GM21576 (cell line): ENCODE measurements at regions not wholly inside any gene's neighbourhood (a gene's known extent, or its start where the extent isn't known, plus 50 kb on each side); places are given as distances from the start of the nearest gene placed in this dataset.

Experiments
- ATAC-seq: cut with Tn5 transposase; IDR thresholded peaks from one replicate; pipeline ENCODE4 v1.9.1; 2021; ENCODE audit warnings: mild to moderate bottlenecking, moderate library complexity; ENCODE audit not compliant: unreplicated experiment

GRCh38 chr3:81938681-81939080 lies 177.2 kb upstream of the GBE1 start:
- ATAC-seq: no peak

GRCh38 chr3:81936817-81937216 lies 175.4 kb upstream of the GBE1 start:
- ATAC-seq: no peak

- no peak for ATAC-seq
These were observed 171.2 kb upstream of the GBE1 start for GRCh38 chr3:81932681-81933080.

- ATAC-seq: no peak
These were observed 170.1 kb upstream of the GBE1 start for GRCh38 chr3:81931265-81932251.

GRCh38 chr3:81929697-81930096 lies 168.3 kb upstream of the GBE1 start:
- no peak for ATAC-seq

DNA sequence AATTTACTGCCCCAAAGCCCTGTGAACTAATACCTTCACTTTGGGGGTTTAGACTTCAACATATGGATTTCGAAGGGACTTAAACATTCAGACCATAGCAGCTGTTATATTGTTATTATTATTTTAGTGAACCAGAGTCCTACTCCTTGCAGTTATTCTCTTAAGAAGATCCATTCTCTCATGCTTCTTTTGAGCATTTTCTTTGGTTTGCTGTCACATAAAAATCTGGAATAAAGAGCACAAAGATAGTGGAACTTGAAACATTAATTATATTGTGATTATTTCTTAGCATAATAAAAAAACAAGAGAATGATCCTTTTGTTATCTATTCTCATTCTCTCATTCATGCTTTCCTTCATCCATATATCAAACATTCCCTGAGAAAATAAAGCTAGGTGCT lies 166.4 kb upstream of the GBE1 start:
- ATAC-seq: no peak

DNA sequence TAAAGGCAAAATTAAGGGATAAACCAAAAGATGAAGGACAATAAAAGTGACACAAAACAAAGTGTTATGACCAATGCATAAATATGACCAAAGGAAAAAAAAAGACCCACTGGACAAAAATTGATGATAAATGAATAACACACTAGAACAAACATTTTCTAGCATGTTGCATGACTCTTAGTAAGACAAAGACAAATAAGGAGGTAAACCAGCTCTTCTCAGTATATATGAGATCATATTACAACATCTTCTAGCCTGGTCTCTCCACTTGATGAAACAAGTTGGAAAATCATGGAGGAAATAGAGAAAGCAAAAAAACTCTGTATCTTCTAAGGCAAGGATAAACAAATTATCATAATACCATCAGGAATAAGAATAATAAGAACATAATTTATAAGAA lies 163.9 kb upstream of the GBE1 start:
- no peak for ATAC-seq

DNA sequence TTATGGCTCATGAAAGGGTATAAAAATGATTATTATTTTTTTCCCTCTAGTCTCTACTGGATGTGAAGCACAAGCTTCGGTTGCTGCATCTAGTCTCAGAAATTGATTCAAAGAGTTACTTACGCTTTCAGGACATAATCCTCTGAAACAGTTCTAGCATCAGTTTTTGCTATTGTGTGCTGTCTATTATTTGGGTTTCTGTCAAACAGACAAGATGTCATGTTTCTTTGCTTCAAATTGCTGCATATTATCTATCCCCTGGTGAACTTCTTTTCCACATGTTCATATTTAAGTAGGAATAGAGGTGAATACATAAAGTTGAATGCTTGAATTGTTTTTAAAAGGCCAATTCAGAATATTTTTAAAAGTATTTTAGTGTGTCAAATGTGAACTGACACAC lies 161.6 kb upstream of the GBE1 start:
- ATAC-seq: no peak

DNA sequence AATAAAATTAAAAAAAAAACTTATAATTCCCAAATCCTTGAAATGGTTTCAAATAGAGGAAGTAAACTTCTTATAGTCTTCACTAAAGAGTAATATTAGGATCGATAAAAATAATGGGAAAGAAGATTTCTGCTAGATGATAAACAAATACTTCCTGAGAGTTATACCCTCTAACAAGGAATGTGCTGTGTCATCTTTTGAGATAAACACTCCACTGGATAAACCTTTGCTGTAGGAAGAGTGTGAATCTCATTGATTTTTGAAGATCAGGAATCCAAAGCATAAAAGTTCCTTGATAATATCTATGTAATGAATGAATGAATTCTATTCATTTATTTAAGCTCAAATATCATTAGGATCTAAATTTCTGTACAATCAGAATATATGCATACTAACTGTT lies 161.0 kb upstream of the GBE1 start:
- ATAC-seq: no peak

DNA sequence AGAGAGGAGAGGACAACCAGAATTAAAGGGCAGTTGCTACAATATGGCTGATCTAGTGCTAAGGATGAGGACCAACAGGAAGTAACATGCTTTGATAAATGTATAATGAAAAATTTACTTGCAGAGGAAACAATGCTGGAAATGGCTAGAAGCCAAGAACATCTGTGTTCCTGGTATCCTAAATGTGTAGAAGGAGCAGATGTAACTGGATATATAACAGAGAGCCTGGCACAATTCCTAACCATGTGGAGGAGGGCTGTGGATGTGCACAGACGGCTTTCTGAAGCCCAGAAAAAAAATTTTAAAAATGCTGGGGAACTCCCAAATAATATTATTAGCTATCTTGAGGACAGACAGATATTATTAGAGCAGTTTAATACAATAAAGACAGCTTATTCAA lies 159.4 kb upstream of the GBE1 start:
- ATAC-seq: no peak

- no peak for ATAC-seq
These were observed 155.4 kb upstream of the GBE1 start for GRCh38 chr3:81916890-81917289.

DNA sequence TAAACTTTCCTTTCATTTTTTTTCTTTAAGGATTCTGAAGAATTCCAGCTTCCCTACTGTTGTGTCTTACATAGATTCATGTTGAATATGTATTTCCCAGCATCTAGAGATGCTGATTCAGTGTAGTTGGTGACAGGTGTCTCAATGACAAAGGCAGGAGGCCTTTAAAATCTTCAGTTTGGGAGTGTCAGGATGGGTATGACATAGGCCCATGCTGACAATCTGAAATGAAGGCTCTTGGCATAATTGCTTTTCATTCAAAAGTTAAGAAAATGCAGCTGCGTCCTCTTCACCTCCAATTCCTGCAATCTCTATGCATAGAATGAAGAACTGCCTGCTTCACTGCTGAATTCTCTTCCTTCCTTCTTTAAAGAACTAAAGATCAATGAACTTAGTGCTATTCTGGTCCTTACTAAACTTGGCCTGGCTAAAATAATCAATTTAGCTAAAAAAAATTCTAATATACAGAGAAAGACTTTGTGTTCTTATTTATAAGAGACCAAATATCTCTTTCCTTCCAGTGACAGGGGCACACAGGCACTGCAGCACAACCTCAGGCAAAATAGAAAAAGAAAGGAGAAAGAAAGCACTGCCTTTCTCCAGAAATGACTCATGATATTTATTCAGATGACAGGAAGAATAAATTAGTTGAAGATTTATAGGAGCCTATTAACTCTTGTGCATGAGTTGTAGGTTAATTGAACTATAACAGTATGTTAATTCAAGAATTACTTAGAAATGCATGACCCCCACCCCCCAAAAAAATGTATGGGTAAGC lies 152.6 kb upstream of the GBE1 start:
- ATAC-seq: no peak

GRCh38 chr3:81911221-81911620 lies 149.8 kb upstream of the GBE1 start:
- no peak for ATAC-seq

DNA sequence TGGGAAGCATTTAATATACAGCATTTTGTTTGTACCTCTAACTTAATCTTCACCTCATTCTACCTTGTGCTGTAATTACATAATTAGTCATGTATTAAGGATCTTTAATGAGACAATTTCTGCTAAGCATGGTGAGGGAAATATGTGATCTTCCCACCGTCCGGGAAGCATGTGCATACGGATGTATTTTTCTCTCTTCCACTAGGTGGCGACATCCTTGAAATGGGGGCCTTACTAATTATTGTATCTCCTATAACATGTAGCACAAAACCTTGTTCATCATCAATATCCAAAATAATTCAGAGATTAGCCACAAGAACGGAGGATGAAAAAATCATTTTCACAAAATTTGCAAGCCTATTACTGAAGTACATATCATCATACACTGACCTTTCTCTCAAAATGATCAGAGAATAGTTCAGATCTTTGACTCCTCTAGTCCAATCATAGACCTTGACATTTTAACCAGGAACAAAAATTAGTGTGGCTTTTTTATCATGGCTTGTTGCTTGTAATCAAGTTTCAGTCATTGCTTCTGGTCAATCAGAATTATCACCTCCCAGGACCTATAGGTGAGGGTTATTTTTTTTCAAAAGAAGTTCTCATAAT lies 148.9 kb upstream of the GBE1 start:
- peak; percentile 85 for ATAC-seq

DNA sequence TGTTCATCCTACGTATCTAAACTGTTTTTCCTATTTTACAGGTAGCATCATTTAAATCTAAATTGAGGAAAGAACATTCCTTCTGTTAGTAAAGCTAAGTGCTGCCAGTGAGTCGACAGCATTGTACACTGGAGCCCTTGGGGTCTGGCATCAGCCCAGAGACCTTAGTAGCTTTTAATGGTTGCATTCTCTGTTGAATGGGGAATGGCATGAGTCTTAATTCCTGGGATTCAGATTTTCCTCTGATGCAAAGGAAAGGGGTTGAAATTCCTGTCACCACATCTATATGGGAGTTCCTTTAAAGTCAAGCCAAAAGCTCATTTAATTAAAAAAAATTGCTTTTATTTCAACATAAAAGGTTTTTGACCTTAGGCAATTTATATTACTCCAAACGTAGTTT lies 148.4 kb upstream of the GBE1 start:
- ATAC-seq: no peak

GRCh38 chr3:81908561-81908960 lies 147.1 kb upstream of the GBE1 start:
- no peak for ATAC-seq

DNA sequence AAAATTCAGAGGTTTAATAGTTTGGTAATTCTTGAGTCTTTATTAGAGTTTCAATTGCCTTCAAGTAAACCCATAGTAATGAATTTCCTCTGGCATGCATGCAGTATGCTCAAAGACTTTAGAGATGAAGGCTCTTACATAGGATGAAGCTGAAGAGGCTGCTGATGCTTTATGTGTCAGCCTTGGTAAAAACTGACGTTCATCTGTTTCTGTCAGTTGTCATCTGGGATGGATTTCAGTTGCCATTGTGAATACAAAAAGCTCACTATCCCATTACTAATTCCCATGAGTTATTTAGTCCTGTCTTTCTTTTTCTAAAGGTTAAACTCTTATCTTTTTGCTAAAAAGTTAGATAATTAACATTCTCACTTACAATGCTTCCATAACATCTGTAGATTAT lies 136.9 kb upstream of the GBE1 start:
- ATAC-seq: no peak

- ATAC-seq: no peak
These were observed 133.2 kb upstream of the GBE1 start for GRCh38 chr3:81894598-81894997.

GRCh38 chr3:81891055-81891895 lies 129.8 kb upstream of the GBE1 start:
- no peak for ATAC-seq

DNA sequence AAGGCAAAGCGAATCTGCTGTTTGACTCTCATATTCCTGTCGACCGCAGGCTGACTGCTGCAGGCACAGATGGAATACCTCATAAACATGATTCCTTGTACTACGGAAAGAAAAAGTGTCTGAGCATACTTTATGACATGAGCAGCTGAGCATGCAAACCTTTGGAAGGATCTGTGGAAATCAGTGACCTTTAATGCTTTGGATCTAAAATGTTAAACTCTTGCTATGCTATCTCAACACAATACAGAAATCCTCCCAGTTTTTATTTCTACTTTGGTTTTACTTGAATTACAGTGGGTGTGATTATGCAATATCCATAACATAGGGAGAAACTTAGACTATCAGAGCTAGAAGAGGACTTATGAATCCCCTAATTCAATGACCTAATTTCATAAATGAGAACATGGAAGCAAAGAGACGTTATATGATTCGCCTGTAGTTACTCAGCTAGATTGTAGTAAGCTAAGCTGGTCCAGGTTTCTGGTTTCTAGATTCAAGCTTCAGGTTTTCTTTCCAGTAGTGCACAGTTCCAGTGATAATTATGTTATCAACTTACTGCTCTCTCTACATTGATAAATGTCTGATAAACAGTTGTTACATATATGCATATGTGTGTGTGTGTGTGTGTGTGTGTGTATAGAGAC lies 127.6 kb upstream of the GBE1 start:
- no peak for ATAC-seq
